GM23338 (cell line): ENCODE measurements at regions not wholly inside any gene's neighbourhood (a gene's known extent, or its start where the extent isn't known, plus 50 kb on each side); places are given as distances from the start of the nearest gene placed in this dataset.
A peak's percentile ranks its signal among the peaks of the same experiment; 100 is the strongest.

Experiments used
- ATAC-seq: fragments of 200-7000 bp; cut with Tn5 transposase; 3 replicates; pipeline ENCODE4 v1.9.1; 2020
- DNase-seq: peaks from one replicate; pipeline ENCODE4 v3.0.0-alpha.2; 2015; ENCODE audit warnings: low spot score
- H2AFZ ChIP-seq: fragments of 200-600 bp; sonication (generic); 2 replicates; pipeline ENCODE4 v1.8.0; 2016; ENCODE audit warnings: antibody characterized with exemption, mild to moderate bottlenecking, moderate library complexity
- H3F3A ChIP-seq: fragments of 200-600 bp; sonication (generic); replicated peaks from 2 replicates; pipeline ENCODE4 v1.8.0; 2017; ENCODE audit warnings: antibody characterized with exemption, mixed run types, low read depth
- H3K27ac ChIP-seq: fragments of 200-600 bp; sonication (generic); 2 replicates; pipeline ENCODE4 v1.6.1; 2016; ENCODE audit warnings: low read depth
- H3K27me3 ChIP-seq: fragments of 200-600 bp; sonication (generic); 2 replicates; pipeline ENCODE4 v1.8.0; 2016; ENCODE audit warnings: mild to moderate bottlenecking, mixed run types, moderate library complexity; ENCODE audit not compliant: insufficient read depth
- H3K36me3 ChIP-seq: fragments of 200-600 bp; sonication (generic); 2 replicates; pipeline ENCODE4 v1.8.0; 2016; ENCODE audit warnings: mild to moderate bottlenecking; ENCODE audit not compliant: insufficient read depth
- H3K4me1 ChIP-seq: fragments of 200-600 bp; sonication (generic); 2 replicates; pipeline ENCODE4 v1.8.0; 2016; ENCODE audit warnings: mild to moderate bottlenecking, moderate library complexity; ENCODE audit not compliant: insufficient read depth
- H3K4me2 ChIP-seq: fragments of 200-600 bp; sonication (generic); 2 replicates; pipeline ENCODE4 v1.7.1; 2017; ENCODE audit warnings: mixed run types
- H3K4me3 ChIP-seq: fragments of 200-600 bp; sonication (generic); 2 replicates; pipeline ENCODE4 v1.6.1; 2016; ENCODE audit warnings: mixed run types
- H3K79me2 ChIP-seq: fragments of 200-600 bp; sonication (generic); replicated peaks from 2 replicates; pipeline ENCODE4 v1.8.0; 2017; ENCODE audit warnings: mild to moderate bottlenecking; ENCODE audit not compliant: insufficient read depth
- H3K9me2 ChIP-seq: fragments of 200-600 bp; sonication (generic); 2 replicates; pipeline ENCODE4 v1.8.0; 2017; ENCODE audit not compliant: insufficient read depth
- H4K20me1 ChIP-seq: fragments of 200-600 bp; sonication (generic); replicated peaks from 2 replicates; pipeline ENCODE4 v1.8.0; 2017; ENCODE audit warnings: mild to moderate bottlenecking; ENCODE audit not compliant: insufficient read depth
- H3K27ac Mint-ChIP-seq: 2 replicates; pipeline ENCODE4 v1.8.0; 2020; ENCODE audit warnings: inconsistent platforms, mild to moderate bottlenecking, moderate library complexity, mixed read lengths
- H3K27me3 Mint-ChIP-seq: 3 replicates; pipeline ENCODE4 v1.8.0; 2022; ENCODE audit warnings: low read depth, mild to moderate bottlenecking, moderate library complexity, mixed read lengths, inconsistent platforms; ENCODE audit not compliant: insufficient read depth, poor library complexity
- H3K36me3 Mint-ChIP-seq: 3 replicates; pipeline ENCODE4 v1.8.0; 2021; ENCODE audit warnings: low read depth, mild to moderate bottlenecking, inconsistent platforms, moderate library complexity, mixed read lengths
- H3K4me1 Mint-ChIP-seq: 3 replicates; pipeline ENCODE4 v1.8.0; 2020; ENCODE audit warnings: mild to moderate bottlenecking, inconsistent platforms, mixed read lengths
- H3K4me3 Mint-ChIP-seq: 3 replicates; pipeline ENCODE4 v1.8.0; 2021; ENCODE audit warnings: moderate library complexity, mild to moderate bottlenecking, inconsistent platforms, mixed read lengths
- H3K9me3 Mint-ChIP-seq: 3 replicates; pipeline ENCODE4 v1.8.0; 2020; ENCODE audit warnings: moderate library complexity, mild to moderate bottlenecking, inconsistent platforms, mixed read lengths
- CREB1 ChIP-seq: fragments of 250-450 bp; sonication (Bioruptor Pico); IDR thresholded peaks from 2 replicates; pipeline ENCODE4 v1.5.0; 2020; ENCODE audit warnings: low read depth, mild to moderate bottlenecking, moderate library complexity
- EZH2 ChIP-seq: fragments of 200-600 bp; sonication (generic); IDR thresholded peaks from one replicate; pipeline ENCODE4 v1.8.0; 2017; ENCODE audit warnings: antibody characterized with exemption, mild to moderate bottlenecking, low read depth; ENCODE audit not compliant: unreplicated experiment
- EZH2phosphoT487 ChIP-seq: fragments of 200-600 bp; sonication (generic); IDR thresholded peaks from one replicate; pipeline ENCODE4 v1.8.1; 2018; ENCODE audit warnings: antibody characterized with exemption; ENCODE audit not compliant: unreplicated experiment
- JUNB ChIP-seq: IDR thresholded peaks from one replicate; pipeline ENCODE4 v1.6.1; 2016; ENCODE audit warnings: antibody characterized with exemption; ENCODE audit not compliant: unreplicated experiment
- POLR2AphosphoS5 ChIP-seq: IDR thresholded peaks from 2 replicates; pipeline ENCODE4 v1.6.1; 2016; ENCODE audit warnings: antibody characterized with exemption, low read depth
- ZNF114 ChIP-seq: fragments of 250-450 bp; sonication (Bioruptor Pico); IDR thresholded peaks from 2 replicates; pipeline ENCODE4 v1.5.0; 2020; ENCODE audit warnings: mild to moderate bottlenecking, moderate library complexity
- ZNF331 ChIP-seq: fragments of 250-450 bp; sonication (Bioruptor Pico); IDR thresholded peaks from 2 replicates; pipeline ENCODE4 v1.5.0; 2020; ENCODE audit warnings: low read depth, mild to moderate bottlenecking, moderate library complexity
- TF ChIP-seq, protein P1 (sequence below): fragments of 250-450 bp; sonication (Bioruptor Pico); IDR thresholded peaks from 2 replicates; pipeline ENCODE4 v1.5.0; 2020; ENCODE audit warnings: mild to moderate bottlenecking, moderate library complexity

DNA sequence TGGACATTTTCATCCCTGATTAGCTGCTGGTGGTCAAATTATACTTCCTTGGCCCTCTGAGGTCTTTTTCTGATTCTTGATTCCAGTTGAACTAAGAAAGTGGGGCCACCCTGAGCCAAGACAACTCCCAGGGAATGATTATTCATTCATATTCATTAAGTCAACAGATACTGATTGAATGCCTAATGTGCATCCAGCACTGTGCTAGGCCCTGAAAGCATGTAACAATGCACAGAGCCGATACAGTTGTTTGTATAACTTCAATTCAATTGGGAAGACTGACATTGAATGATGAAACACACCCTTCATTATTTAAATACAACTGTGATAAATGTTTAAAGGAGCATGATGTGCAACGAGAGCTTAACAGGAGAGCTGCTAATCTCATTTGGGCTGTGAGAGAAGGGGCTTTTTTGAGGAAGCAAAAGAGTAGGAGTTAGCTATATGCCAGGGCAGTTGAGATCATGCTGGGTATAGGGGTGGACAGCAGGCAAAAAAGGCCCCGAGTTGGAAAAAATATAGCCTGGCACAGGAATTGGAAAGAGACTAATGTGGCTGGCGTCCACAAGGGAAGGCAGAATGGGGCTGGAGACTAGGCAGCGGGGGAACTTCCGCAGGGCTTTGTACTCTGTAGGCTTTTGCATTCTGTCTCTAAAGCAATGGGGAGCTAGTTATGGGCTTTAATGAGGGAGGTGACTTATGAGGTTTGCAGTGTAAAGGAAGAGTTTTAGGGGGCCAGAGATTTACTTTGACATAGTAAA is 57.2 kb upstream of the ACVR1 start:
- no peaks in the 10 kb centered on the region for H3K79me2 ChIP-seq
- peak overlapping the region; percentile 57 for H3K27ac ChIP-seq
- Mint-ChIP-seq H3K9me3 (no peaks in the 10 kb centered on the region; the same call in 2 of the 3 replicates), H3K4me3 (peak overlapping the region; percentile 45), H3K27ac (no peak overlapping the region), H3K4me1 (peaks cover 36% of the 10 kb centered on the region), H3K27me3 (peaks cover 76% of the 10 kb centered on the region), H3K36me3 (no peaks in the 10 kb centered on the region; the same call in 2 of the 3 replicates)
- H4K20me1 ChIP-seq = no peaks in the 10 kb centered on the region
- peak overlapping the region; percentile 72 for H3K4me2 ChIP-seq
- ATAC-seq (peak; percentile 69), DNase-seq (peak; percentile 62)
- H3K4me3 ChIP-seq = peak overlapping the region; percentile 35
- H3K4me1 ChIP-seq = peaks cover 28% of the 10 kb centered on the region
- H3K36me3 ChIP-seq = no peaks in the 10 kb centered on the region
- no peaks in the 10 kb centered on the region for H3K9me2 ChIP-seq
- H3F3A ChIP-seq = no peaks in the 10 kb centered on the region
- peaks cover 58% of the 10 kb centered on the region for H3K27me3 ChIP-seq
- TF ChIP-seq JUNB = no peak
- TF ChIP-seq, protein P1, sequence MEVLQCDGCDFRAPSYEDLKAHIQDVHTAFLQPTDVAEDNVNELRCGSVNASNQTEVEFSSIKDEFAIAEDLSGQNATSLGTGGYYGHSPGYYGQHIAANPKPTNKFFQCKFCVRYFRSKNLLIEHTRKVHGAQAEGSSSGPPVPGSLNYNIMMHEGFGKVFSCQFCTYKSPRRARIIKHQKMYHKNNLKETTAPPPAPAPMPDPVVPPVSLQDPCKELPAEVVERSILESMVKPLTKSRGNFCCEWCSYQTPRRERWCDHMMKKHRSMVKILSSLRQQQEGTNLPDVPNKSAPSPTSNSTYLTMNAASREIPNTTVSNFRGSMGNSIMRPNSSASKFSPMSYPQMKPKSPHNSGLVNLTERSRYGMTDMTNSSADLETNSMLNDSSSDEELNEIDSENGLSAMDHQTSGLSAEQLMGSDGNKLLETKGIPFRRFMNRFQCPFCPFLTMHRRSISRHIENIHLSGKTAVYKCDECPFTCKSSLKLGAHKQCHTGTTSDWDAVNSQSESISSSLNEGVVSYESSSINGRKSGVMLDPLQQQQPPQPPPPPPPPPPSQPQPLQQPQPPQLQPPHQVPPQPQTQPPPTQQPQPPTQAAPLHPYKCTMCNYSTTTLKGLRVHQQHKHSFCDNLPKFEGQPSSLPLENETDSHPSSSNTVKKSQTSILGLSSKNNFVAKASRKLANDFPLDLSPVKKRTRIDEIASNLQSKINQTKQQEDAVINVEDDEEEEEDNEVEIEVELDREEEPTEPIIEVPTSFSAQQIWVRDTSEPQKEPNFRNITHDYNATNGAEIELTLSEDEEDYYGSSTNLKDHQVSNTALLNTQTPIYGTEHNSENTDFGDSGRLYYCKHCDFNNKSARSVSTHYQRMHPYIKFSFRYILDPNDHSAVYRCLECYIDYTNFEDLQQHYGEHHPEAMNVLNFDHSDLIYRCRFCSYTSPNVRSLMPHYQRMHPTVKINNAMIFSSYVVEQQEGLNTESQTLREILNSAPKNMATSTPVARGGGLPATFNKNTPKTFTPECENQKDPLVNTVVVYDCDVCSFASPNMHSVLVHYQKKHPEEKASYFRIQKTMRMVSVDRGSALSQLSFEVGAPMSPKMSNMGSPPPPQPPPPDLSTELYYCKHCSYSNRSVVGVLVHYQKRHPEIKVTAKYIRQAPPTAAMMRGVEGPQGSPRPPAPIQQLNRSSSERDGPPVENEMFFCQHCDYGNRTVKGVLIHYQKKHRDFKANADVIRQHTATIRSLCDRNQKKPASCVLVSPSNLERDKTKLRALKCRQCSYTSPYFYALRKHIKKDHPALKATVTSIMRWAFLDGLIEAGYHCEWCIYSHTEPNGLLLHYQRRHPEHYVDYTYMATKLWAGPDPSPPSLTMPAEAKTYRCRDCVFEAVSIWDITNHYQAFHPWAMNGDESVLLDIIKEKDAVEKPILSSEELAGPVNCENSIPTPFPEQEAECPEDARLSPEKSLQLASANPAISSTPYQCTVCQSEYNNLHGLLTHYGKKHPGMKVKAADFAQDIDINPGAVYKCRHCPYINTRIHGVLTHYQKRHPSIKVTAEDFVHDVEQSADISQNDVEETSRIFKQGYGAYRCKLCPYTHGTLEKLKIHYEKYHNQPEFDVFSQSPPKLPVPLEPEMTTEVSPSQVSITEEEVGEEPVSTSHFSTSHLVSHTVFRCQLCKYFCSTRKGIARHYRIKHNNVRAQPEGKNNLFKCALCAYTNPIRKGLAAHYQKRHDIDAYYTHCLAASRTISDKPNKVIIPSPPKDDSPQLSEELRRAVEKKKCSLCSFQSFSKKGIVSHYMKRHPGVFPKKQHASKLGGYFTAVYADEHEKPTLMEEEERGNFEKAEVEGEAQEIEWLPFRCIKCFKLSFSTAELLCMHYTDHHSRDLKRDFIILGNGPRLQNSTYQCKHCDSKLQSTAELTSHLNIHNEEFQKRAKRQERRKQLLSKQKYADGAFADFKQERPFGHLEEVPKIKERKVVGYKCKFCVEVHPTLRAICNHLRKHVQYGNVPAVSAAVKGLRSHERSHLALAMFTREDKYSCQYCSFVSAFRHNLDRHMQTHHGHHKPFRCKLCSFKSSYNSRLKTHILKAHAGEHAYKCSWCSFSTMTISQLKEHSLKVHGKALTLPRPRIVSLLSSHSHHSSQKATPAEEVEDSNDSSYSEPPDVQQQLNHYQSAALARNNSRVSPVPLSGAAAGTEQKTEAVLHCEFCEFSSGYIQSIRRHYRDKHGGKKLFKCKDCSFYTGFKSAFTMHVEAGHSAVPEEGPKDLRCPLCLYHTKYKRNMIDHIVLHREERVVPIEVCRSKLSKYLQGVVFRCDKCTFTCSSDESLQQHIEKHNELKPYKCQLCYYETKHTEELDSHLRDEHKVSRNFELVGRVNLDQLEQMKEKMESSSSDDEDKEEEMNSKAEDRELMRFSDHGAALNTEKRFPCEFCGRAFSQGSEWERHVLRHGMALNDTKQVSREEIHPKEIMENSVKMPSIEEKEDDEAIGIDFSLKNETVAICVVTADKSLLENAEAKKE = no peak
- TF ChIP-seq ZNF331 (CRISPR knock-in tag) = no peak
- TF ChIP-seq EZH2phosphoT487 = no peak
- TF ChIP-seq POLR2AphosphoS5 = no peak
- TF ChIP-seq EZH2 = no peak
- TF ChIP-seq ZNF114 (CRISPR knock-in tag) = no peak
- no peak for TF ChIP-seq CREB1 (CRISPR knock-in tag)
- no peak overlapping the region for H2AFZ ChIP-seq
